Hepatocyte (in vitro differentiated cells): ENCODE measurements at regions not wholly inside any gene's neighbourhood (a gene's known extent, or its start where the extent isn't known, plus 50 kb on each side); places are given as distances from the start of the nearest gene placed in this dataset.
"Not testable (repeated sequence)": the region's sequence is repeated elsewhere in the genome, so short reads cannot be mapped to it uniquely, and the experiment has no call there.

Experiments
- DNase-seq: peaks from one replicate; pipeline ENCODE4 v3.0.0-alpha.2; 2016; ENCODE audit warnings: low spot score
- H2AFZ ChIP-seq: fragments of 200-600 bp; sonication (generic); 2 replicates; pipeline ENCODE4 v1.6.0; 2016; ENCODE audit warnings: antibody characterized with exemption, mild to moderate bottlenecking
- H3K27ac ChIP-seq: fragments of 200-600 bp; sonication (generic); 2 replicates; pipeline ENCODE4 v1.5.1; 2016; ENCODE audit warnings: mild to moderate bottlenecking
- H3K27me3 ChIP-seq: fragments of 200-600 bp; sonication (generic); 2 replicates; pipeline ENCODE4 v1.6.1; 2016
- H3K36me3 ChIP-seq: fragments of 200-600 bp; sonication (generic); replicated peaks from 2 replicates; pipeline ENCODE4 v1.5.1; 2016; ENCODE audit warnings: low read depth; ENCODE audit not compliant: insufficient read depth
- H3K4me1 ChIP-seq: fragments of 200-600 bp; sonication (generic); 2 replicates; pipeline ENCODE4 v1.5.1; 2016; ENCODE audit warnings: mild to moderate bottlenecking, moderate library complexity; ENCODE audit not compliant: insufficient read depth
- H3K4me2 ChIP-seq: fragments of 200-600 bp; sonication (generic); 2 replicates; pipeline ENCODE4 v1.6.0; 2016
- H3K4me3 ChIP-seq: fragments of 200-600 bp; sonication (generic); 2 replicates; pipeline ENCODE4 v1.5.1; 2016; ENCODE audit warnings: mild to moderate bottlenecking
- H3K79me2 ChIP-seq: fragments of 200-600 bp; sonication (generic); 2 replicates; pipeline ENCODE4 v1.6.0; 2017; ENCODE audit warnings: mild to moderate bottlenecking
- H3K9me2 ChIP-seq: fragments of 200-600 bp; sonication (generic); replicated peaks from 2 replicates; pipeline ENCODE4 v1.6.0; 2017; ENCODE audit warnings: mild to moderate bottlenecking; ENCODE audit not compliant: insufficient read depth
- H3K9me3 ChIP-seq: fragments of 200-600 bp; sonication (generic); 2 replicates; pipeline ENCODE4 v1.5.1; 2016; ENCODE audit warnings: low read depth, mild to moderate bottlenecking
- H4K20me1 ChIP-seq: fragments of 200-600 bp; sonication (generic); 2 replicates; pipeline ENCODE4 v1.6.0; 2016; ENCODE audit warnings: mild to moderate bottlenecking; ENCODE audit not compliant: insufficient read depth, poor library complexity, severe bottlenecking
- WGBS: methylation state at CpG from one replicate; pipeline ENCODE4 v1.1.6; 2016; ENCODE audit warnings: low lambda C conversion rate; ENCODE audit errors: missing lambda C conversion rate; 5-methylcytosine and 5-hydroxymethylcytosine counted together

DNA sequence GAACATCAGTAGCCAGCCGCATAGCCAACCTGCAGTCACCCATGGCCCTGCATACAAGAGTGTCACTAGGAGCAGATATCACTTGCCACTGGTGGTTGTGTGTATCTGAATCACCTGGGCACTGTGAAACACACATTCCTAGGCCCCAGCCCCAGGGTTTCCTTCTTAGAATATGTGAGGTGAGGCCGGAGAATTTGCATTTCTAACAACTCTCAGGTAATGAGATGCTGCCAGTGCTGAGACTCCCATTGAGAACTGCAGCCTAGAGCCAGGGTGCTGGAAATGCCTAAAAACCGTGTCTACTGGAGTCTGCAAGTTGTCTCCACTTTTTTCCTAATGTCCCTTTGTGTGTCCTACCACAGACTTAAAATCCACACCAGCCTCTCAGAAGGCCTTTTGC is 232.0 kb upstream of the PLGLB2 start:
- 100% methylated on average over 2 of the region's 3 CpGs for WGBS
- not testable (repeated sequence) for H3K4me2 ChIP-seq, H3K4me1 ChIP-seq, H3K9me2 ChIP-seq, H3K27me3 ChIP-seq, H2AFZ ChIP-seq, H3K27ac ChIP-seq, H3K79me2 ChIP-seq, H3K36me3 ChIP-seq, DNase-seq, H3K4me3 ChIP-seq, H3K9me3 ChIP-seq, H4K20me1 ChIP-seq

GRCh38 chr2:87516369-87516967 is 231.4 kb upstream of the PLGLB2 start:
- 81% methylated on average over 7 of the region's 7 CpGs for WGBS
- DNase-seq, H3K36me3 ChIP-seq, H2AFZ ChIP-seq, H3K4me1 ChIP-seq, H3K79me2 ChIP-seq, H3K9me2 ChIP-seq, H4K20me1 ChIP-seq, H3K9me3 ChIP-seq, H3K4me3 ChIP-seq, H3K27ac ChIP-seq, H3K4me2 ChIP-seq, H3K27me3 ChIP-seq: not testable (repeated sequence)

DNA sequence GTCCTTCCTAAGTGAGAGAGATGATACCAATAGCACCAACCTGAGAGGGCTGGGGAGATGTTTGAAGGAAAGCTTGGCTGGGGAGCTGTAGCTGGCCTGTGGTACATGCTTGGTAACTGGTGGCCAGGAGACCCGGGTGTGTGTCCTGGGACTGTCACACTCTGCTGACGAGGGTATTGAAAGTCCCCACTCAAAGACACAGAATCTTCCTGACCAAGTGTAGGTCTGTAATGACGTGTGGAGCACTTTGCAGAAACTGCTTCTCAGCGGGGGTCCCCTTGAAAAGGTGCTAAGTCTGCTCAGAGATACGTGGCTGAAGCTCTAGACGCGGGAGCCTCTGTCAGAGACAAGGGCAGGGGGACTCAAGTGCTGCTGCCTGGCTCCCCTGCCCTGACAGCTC is 230.4 kb upstream of the PLGLB2 start:
- H3K4me2 ChIP-seq, H3K27ac ChIP-seq, H3K27me3 ChIP-seq, H3K36me3 ChIP-seq, H3K4me3 ChIP-seq, H3K4me1 ChIP-seq, H4K20me1 ChIP-seq, H3K9me2 ChIP-seq, H3K9me3 ChIP-seq, H2AFZ ChIP-seq, H3K79me2 ChIP-seq, DNase-seq: not testable (repeated sequence)
- WGBS, result 88% methylated on average over 3 of the region's 7 CpGs

- H3K36me3 ChIP-seq, H3K9me2 ChIP-seq, H3K27ac ChIP-seq, H3K27me3 ChIP-seq, H3K79me2 ChIP-seq, H3K4me3 ChIP-seq, H3K4me1 ChIP-seq, DNase-seq, H3K4me2 ChIP-seq, H2AFZ ChIP-seq, H3K9me3 ChIP-seq, H4K20me1 ChIP-seq: not testable (repeated sequence)
- 94% methylated on average over 7 of the region's 7 CpGs for WGBS
Observed at GRCh38 chr2:87518066-87518465, 229.8 kb upstream of the PLGLB2 start.

DNA sequence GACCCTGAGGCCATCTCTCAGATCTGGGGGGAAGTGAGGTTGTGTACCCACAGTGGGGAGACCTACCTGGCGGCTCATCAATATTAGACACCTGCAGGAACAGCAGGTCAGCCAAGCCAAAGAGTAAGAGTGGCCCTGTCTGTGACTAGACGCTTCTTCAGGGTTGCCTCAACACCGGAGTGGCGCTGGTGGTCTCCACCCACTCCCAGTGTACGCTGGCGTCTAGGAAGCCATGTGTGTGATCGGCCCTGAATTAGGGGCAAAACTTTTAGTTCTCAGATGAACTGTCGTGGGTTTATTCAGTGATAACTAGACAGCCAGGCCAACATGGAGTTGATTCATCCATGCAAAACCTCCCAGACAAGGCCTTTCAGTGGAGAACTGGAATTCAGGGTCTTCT is 229.3 kb upstream of the PLGLB2 start:
- not testable (repeated sequence) for H3K27ac ChIP-seq, H3K36me3 ChIP-seq, DNase-seq, H2AFZ ChIP-seq, H3K27me3 ChIP-seq, H3K4me3 ChIP-seq, H3K4me1 ChIP-seq, H4K20me1 ChIP-seq, H3K4me2 ChIP-seq, H3K9me3 ChIP-seq, H3K9me2 ChIP-seq, H3K79me2 ChIP-seq
- WGBS, result 97% methylated on average over 8 of the region's 8 CpGs

DNA sequence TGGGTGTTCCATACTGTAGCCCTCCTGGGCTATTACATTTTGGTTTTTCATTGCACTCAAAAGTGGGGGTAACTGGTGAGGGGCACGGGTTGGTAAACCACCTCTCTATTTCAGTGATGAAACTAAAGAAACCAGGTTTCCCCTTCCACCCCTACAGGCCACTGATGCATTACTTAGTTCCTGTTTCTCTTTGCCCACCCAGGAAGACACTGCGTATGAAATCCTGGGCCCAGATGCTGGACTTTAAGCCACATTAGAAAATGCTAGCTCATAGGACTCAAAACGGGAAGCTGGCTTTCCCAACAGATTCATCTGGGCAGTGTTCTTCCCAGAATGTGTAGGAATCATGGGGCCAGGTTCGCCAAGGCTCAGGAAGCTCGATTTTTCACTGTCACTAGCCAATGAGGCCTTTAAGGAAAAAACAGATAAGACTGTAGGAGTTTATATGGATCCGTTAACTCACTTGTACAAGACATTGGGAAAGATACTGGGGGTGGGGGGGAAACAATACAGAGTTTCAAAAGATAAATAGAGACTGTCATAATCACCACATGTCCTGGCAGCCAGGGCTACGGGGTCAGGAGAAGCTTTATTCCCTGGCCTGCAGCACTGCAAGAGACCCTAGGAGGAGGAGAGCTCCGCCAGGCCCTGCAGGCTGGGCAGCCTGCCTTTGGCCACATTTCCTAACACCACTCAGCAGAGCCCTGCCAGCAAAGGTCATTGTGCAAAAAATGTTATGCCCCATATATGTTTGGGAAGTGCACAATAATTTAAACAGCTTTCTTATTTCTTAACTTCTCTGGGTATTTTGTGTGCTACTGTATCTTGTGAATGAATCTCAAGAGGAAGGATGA is 228.5 kb upstream of the PLGLB2 start:
- not testable (repeated sequence) for H3K4me1 ChIP-seq, DNase-seq, H3K27ac ChIP-seq, H3K9me2 ChIP-seq, H2AFZ ChIP-seq, H4K20me1 ChIP-seq, H3K4me2 ChIP-seq, H3K79me2 ChIP-seq, H3K27me3 ChIP-seq, H3K9me3 ChIP-seq, H3K36me3 ChIP-seq, H3K4me3 ChIP-seq
- WGBS, result 77% methylated on average over 6 of the region's 8 CpGs

- H4K20me1 ChIP-seq, H3K4me3 ChIP-seq, H3K4me2 ChIP-seq, H3K79me2 ChIP-seq, H2AFZ ChIP-seq, H3K36me3 ChIP-seq, H3K27ac ChIP-seq, H3K9me2 ChIP-seq, H3K27me3 ChIP-seq, H3K9me3 ChIP-seq, DNase-seq, H3K4me1 ChIP-seq: not testable (repeated sequence)
- 90% methylated on average over 9 of the region's 10 CpGs for WGBS
Observed at GRCh38 chr2:87521057-87521456, 226.8 kb upstream of the PLGLB2 start.

- H3K4me3 ChIP-seq, H4K20me1 ChIP-seq, H3K9me2 ChIP-seq, H3K4me1 ChIP-seq, H3K79me2 ChIP-seq, H3K27ac ChIP-seq, H3K4me2 ChIP-seq, H3K27me3 ChIP-seq, H2AFZ ChIP-seq, H3K9me3 ChIP-seq, DNase-seq, H3K36me3 ChIP-seq: not testable (repeated sequence)
- WGBS, result 69% methylated on average over 7 of the region's 7 CpGs
Observed at GRCh38 chr2:87521489-87521888, 226.4 kb upstream of the PLGLB2 start.

- not testable (repeated sequence) for H3K36me3 ChIP-seq
Observed at GRCh38 chr2:87524619-87525188, 223.2 kb upstream of the PLGLB2 start.

More at GRCh38 chr2:87524619-87525188, 223.2 kb upstream of the PLGLB2 start:
- not testable (repeated sequence) for H3K27ac ChIP-seq, H3K9me2 ChIP-seq, H3K4me2 ChIP-seq, H2AFZ ChIP-seq, H3K9me3 ChIP-seq, H3K4me1 ChIP-seq, DNase-seq, H3K79me2 ChIP-seq, H3K27me3 ChIP-seq, H4K20me1 ChIP-seq, H3K4me3 ChIP-seq
- WGBS, result 87% methylated on average over 5 of the region's 5 CpGs
